ENCODE measurements at regions not wholly inside any gene's neighbourhood (a gene's known extent, or its start where the extent isn't known, plus 50 kb on each side); places are given as distances from the start of the nearest gene placed in this dataset.

GRCh38 chr4:107202744-107203143 is 166.6 kb upstream of the DKK2 start:
- no peak for FAIRE-seq
- no peak overlapping the region for H2AFZ ChIP-seq (ENCODE audit: low read depth, low read length)
- dilution Hi-C loops (cut with MboI; ENCODE audit: extremely low pct_ligation_motif_present, low sequenced_read_pairs) = no loop called here

More at GRCh38 chr4:107202744-107203143, 166.6 kb upstream of the DKK2 start:
- TF ChIP-seq FOS (IDR thresholded peaks at IDR 0.05; ENCODE audit: borderline replicate concordance, insufficient read depth, low read length) (no peak), MAX (IDR thresholded peaks at IDR 0.05; ENCODE audit: insufficient read depth, insufficient read length) (no peak), POLR2A (IDR thresholded peaks at IDR 0.05; ENCODE audit: low read depth, low read length) (no peak), GATA2 (IDR thresholded peaks at IDR 0.05; ENCODE audit: insufficient read depth, insufficient read length, low read depth, low read length) (no peak), EZH2 (IDR thresholded peaks at IDR 0.05; ENCODE audit: borderline replicate concordance, low read depth, low read length, severe bottlenecking) (no peak), POLR2AphosphoS5 (IDR thresholded peaks at IDR 0.05; ENCODE audit: insufficient read depth, low read depth, low read length) (no peak), MYC (IDR thresholded peaks at IDR 0.05; ENCODE audit: low read depth, low read length) (no peak), JUN (IDR thresholded peaks at IDR 0.05; ENCODE audit: borderline replicate concordance, insufficient read depth, insufficient read length, low read depth) (no peak)
- TF ChIP-seq, protein P1, sequence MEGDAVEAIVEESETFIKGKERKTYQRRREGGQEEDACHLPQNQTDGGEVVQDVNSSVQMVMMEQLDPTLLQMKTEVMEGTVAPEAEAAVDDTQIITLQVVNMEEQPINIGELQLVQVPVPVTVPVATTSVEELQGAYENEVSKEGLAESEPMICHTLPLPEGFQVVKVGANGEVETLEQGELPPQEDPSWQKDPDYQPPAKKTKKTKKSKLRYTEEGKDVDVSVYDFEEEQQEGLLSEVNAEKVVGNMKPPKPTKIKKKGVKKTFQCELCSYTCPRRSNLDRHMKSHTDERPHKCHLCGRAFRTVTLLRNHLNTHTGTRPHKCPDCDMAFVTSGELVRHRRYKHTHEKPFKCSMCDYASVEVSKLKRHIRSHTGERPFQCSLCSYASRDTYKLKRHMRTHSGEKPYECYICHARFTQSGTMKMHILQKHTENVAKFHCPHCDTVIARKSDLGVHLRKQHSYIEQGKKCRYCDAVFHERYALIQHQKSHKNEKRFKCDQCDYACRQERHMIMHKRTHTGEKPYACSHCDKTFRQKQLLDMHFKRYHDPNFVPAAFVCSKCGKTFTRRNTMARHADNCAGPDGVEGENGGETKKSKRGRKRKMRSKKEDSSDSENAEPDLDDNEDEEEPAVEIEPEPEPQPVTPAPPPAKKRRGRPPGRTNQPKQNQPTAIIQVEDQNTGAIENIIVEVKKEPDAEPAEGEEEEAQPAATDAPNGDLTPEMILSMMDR (IDR thresholded peaks at IDR 0.05; ENCODE audit: extremely low read depth in 1 of 2, insufficient read depth in 1 of 2, low read depth in 1 of 2, low read length in 2 of 2) = no peak
- Histone ChIP-seq H3K9me1 (replicated peaks; ENCODE audit: control insufficient read depth, extremely low read depth, insufficient read depth, low read length) (no peaks in the 10 kb centered on the region), H3K4me3 (replicated peaks in 1 of 3; ENCODE audit: insufficient read depth in 1 of 3, low read depth in 1 of 3, low read length in 3 of 3) (no peak overlapping the region), H3K27ac (ENCODE audit: insufficient read depth, low read depth, low read length) (no peak overlapping the region), H3K36me3 (ENCODE audit: control insufficient read depth in 2 of 2, extremely low read depth in 1 of 2, insufficient read depth in 2 of 2, low read length in 2 of 2) (no peaks in the 10 kb centered on the region), H3K9ac (replicated peaks; ENCODE audit: extremely low read depth, insufficient read depth, low read length) (no peak overlapping the region), H3K27me3 (ENCODE audit: control insufficient read depth in 2 of 2, insufficient read depth in 2 of 2, low read length in 2 of 2) (no peaks in the 10 kb centered on the region), H3K79me2 (ENCODE audit: control insufficient read depth, insufficient read depth, low read length) (no peaks in the 10 kb centered on the region), H3K4me2 (ENCODE audit: insufficient read depth, low read length) (no peak overlapping the region), H3K9me3 (replicated peaks; ENCODE audit: control insufficient read depth, insufficient read depth, low read length) (no peaks in the 10 kb centered on the region), H3K4me1 (ENCODE audit: control insufficient read depth, extremely low read depth, insufficient read depth, low read length) (no peaks in the 10 kb centered on the region), H4K20me1 (replicated peaks; ENCODE audit: control insufficient read depth, extremely low read depth, insufficient read depth, low read length) (no peaks in the 10 kb centered on the region)
- no peak for DNase-seq (ENCODE audit: low read depth, low spot score)
- ChIA-PET CTCF (interaction anchor here (0.8 kb wide), 1 partner anchor 8 kb away, joined by 3 read pairs; no protein-coding TSS in a partner anchor), POLR2A (no interaction called here)
- intact Hi-C loops (cut with micrococcal nuclease) = no loop called here
- no TSS peak for BruUV-seq (replicated peaks)
